ENCODE measurements at regions not wholly inside any gene's neighbourhood (a gene's known extent, or its start where the extent isn't known, plus 50 kb on each side); places are given as distances from the start of the nearest gene placed in this dataset.

DNA sequence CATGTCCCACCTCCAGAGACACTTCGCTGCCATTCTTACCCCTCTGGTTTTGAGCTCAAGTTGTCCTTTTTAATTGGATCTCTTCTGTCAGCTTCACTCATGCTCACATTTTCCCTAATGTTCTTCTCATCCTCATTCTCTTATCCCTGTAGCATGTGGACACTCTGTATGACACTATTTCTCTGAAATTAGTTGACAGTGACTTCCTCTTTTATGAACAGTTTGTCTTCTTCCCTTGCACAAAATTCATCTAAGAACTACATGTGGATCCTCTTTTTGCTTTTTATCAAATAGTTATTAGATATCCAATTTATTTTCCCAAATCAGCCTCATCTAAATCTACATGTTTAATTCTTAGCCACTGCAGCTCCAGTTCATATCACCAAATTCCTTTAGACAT lies 676.2 kb downstream of the MAT2B start:
- no peaks in the 10 kb centered on the region for H3K79me2 ChIP-seq (ENCODE audit: insufficient read depth, low read length)
- no peaks in the 10 kb centered on the region for H3K9me3 ChIP-seq (ENCODE audit: insufficient read depth, low read length)
- no peak overlapping the region for H3K4me2 ChIP-seq (ENCODE audit: low read depth, low read length, poor library complexity, severe bottlenecking)
- no peak overlapping the region for H3K27ac ChIP-seq (ENCODE audit: low read depth, low read length)
- TF ChIP-seq, protein P1, sequence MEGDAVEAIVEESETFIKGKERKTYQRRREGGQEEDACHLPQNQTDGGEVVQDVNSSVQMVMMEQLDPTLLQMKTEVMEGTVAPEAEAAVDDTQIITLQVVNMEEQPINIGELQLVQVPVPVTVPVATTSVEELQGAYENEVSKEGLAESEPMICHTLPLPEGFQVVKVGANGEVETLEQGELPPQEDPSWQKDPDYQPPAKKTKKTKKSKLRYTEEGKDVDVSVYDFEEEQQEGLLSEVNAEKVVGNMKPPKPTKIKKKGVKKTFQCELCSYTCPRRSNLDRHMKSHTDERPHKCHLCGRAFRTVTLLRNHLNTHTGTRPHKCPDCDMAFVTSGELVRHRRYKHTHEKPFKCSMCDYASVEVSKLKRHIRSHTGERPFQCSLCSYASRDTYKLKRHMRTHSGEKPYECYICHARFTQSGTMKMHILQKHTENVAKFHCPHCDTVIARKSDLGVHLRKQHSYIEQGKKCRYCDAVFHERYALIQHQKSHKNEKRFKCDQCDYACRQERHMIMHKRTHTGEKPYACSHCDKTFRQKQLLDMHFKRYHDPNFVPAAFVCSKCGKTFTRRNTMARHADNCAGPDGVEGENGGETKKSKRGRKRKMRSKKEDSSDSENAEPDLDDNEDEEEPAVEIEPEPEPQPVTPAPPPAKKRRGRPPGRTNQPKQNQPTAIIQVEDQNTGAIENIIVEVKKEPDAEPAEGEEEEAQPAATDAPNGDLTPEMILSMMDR (IDR thresholded peaks at IDR 0.05; ENCODE audit: insufficient read depth, low read length, poor library complexity, severe bottlenecking), result no peak
- TF ChIP-seq EZH2phosphoT487 (conservative IDR thresholded peaks at IDR 0.05; ENCODE audit: low read length), result no peak
- H3K4me3 ChIP-seq (ENCODE audit: insufficient read depth, low read length, poor library complexity, severe bottlenecking), result no peak overlapping the region
- no peaks in the 10 kb centered on the region for H3K36me3 ChIP-seq (ENCODE audit: low read length)
- no peaks in the 10 kb centered on the region for H4K20me1 ChIP-seq (ENCODE audit: low read depth, low read length)
- H3F3A ChIP-seq (ENCODE audit: insufficient read depth), result no peaks in the 10 kb centered on the region
- H3K9me2 ChIP-seq (replicated peaks; ENCODE audit: insufficient read depth, low read length), result no peaks in the 10 kb centered on the region
- no peaks in the 10 kb centered on the region for H3K27me3 ChIP-seq (ENCODE audit: low read length)
- H2AFZ ChIP-seq (ENCODE audit: low read depth, low read length, severe bottlenecking), result no peak overlapping the region
- no peak overlapping the region for H3K9ac ChIP-seq (ENCODE audit: low read length)

DNA sequence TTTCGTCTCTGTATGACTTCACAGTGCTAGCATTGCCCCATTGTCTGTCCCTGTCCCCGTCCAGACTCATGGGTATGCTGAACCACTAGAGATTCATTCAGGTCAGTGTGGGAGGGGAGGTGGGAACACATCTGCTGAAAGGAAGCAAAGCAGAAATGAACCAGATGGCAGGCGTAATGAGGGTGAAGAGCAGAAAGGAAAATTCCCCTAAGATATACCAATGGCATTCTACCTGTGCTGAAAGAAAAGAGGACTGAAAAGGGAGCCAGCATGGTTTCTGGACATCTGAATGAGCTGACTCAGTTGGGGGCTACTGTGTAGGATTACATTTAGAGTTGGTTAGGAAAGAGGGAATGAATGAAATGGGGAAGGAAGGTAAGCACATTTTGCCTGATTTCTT lies 678.7 kb downstream of the MAT2B start:
- Histone ChIP-seq H3K4me2 (ENCODE audit: low read depth, low read length, poor library complexity, severe bottlenecking) (no peak overlapping the region), H3K36me3 (ENCODE audit: low read length) (no peaks in the 10 kb centered on the region), H3K9me3 (ENCODE audit: insufficient read depth, low read length) (no peaks in the 10 kb centered on the region), H3K27me3 (ENCODE audit: low read length) (no peaks in the 10 kb centered on the region), H3K9ac (ENCODE audit: low read length) (no peak overlapping the region), H2AFZ (ENCODE audit: low read depth, low read length, severe bottlenecking) (no peak overlapping the region), H3K27ac (ENCODE audit: low read depth, low read length) (no peak overlapping the region), H3F3A (ENCODE audit: insufficient read depth) (no peaks in the 10 kb centered on the region), H3K4me3 (ENCODE audit: insufficient read depth, low read length, poor library complexity, severe bottlenecking) (no peak overlapping the region), H4K20me1 (ENCODE audit: low read depth, low read length) (no peaks in the 10 kb centered on the region), H3K9me2 (replicated peaks; ENCODE audit: insufficient read depth, low read length) (no peaks in the 10 kb centered on the region), H3K79me2 (ENCODE audit: insufficient read depth, low read length) (no peaks in the 10 kb centered on the region)
- TF ChIP-seq, protein P1 (IDR thresholded peaks at IDR 0.05; ENCODE audit: insufficient read depth, low read length, poor library complexity, severe bottlenecking), result no peak
- TF ChIP-seq EZH2phosphoT487 (conservative IDR thresholded peaks at IDR 0.05; ENCODE audit: low read length), result no peak

DNA sequence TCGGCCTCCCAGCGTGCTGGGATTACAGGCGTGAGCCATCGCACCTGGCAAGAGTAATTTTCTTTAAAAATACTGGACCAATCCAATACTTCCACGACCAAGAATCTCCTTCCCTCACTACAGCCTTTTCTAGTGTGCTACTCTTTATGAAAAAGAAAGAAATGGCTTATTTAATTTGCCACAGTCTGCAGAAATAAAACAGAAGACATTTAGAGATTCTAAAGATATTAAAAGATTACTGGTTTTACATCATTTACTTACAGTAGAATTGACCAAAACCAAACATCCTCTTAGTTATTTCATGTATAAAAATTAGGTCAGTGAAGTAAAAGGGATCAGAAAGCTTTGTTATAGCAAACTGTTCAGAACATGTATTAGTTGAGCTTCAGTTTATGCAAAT lies 679.6 kb downstream of the MAT2B start:
- no peak overlapping the region for H3K4me2 ChIP-seq (ENCODE audit: low read depth, low read length, poor library complexity, severe bottlenecking)
- H3K4me3 ChIP-seq (ENCODE audit: insufficient read depth, low read length, poor library complexity, severe bottlenecking), result no peak overlapping the region
- TF ChIP-seq, protein P1 (IDR thresholded peaks at IDR 0.05; ENCODE audit: insufficient read depth, low read length, poor library complexity, severe bottlenecking), result no peak
- no peak for TF ChIP-seq EZH2phosphoT487 (conservative IDR thresholded peaks at IDR 0.05; ENCODE audit: low read length)
- H3K9me3 ChIP-seq (ENCODE audit: insufficient read depth, low read length), result no peaks in the 10 kb centered on the region
- no peaks in the 10 kb centered on the region for H3K36me3 ChIP-seq (ENCODE audit: low read length)
- no peaks in the 10 kb centered on the region for H3K27me3 ChIP-seq (ENCODE audit: low read length)
- no peaks in the 10 kb centered on the region for H3K79me2 ChIP-seq (ENCODE audit: insufficient read depth, low read length)
- no peaks in the 10 kb centered on the region for H4K20me1 ChIP-seq (ENCODE audit: low read depth, low read length)
- no peaks in the 10 kb centered on the region for H3F3A ChIP-seq (ENCODE audit: insufficient read depth)
- no peaks in the 10 kb centered on the region for H3K9me2 ChIP-seq (replicated peaks; ENCODE audit: insufficient read depth, low read length)
- H2AFZ ChIP-seq (ENCODE audit: low read depth, low read length, severe bottlenecking), result no peak overlapping the region
- no peak overlapping the region for H3K9ac ChIP-seq (ENCODE audit: low read length)
- no peak overlapping the region for H3K27ac ChIP-seq (ENCODE audit: low read depth, low read length)

Measured in SU-DHL-6 (cell line).